ENCODE measurements at regions not wholly inside any gene's neighbourhood (a gene's known extent, or its start where the extent isn't known, plus 50 kb on each side); places are given as distances from the start of the nearest gene placed in this dataset.

GRCh38 chr2:33791625-33792024 lies 192.5 kb upstream of the FAM98A start:
- DNase-seq = no peak

- no peak for DNase-seq
Observed at GRCh38 chr2:33788044-33788443, 188.9 kb upstream of the FAM98A start.

- no peak for DNase-seq
Observed at GRCh38 chr2:33786881-33787280, 187.8 kb upstream of the FAM98A start.

GRCh38 chr2:33785201-33786106 lies 186.4 kb upstream of the FAM98A start:
- no peak for DNase-seq

- DNase-seq = no peak
Observed at GRCh38 chr2:33784488-33784887, 185.4 kb upstream of the FAM98A start.

- DNase-seq = no peak
Observed at GRCh38 chr2:33782395-33783230, 183.5 kb upstream of the FAM98A start.

GRCh38 chr2:33777786-33778185 lies 178.7 kb upstream of the FAM98A start:
- no peak for DNase-seq

- DNase-seq = no peak
Observed at GRCh38 chr2:33775306-33775705, 176.2 kb upstream of the FAM98A start.

- no peak for DNase-seq
Observed at GRCh38 chr2:33770023-33770422, 170.9 kb upstream of the FAM98A start.

- no peak for DNase-seq
Observed at GRCh38 chr2:33766175-33766574, 167.1 kb upstream of the FAM98A start.

GRCh38 chr2:33765122-33765521 lies 166.0 kb upstream of the FAM98A start:
- DNase-seq = no peak

- DNase-seq = no peak
Observed at GRCh38 chr2:33764551-33764950, 165.5 kb upstream of the FAM98A start.

GRCh38 chr2:33763671-33764310 lies 164.7 kb upstream of the FAM98A start:
- no peak for DNase-seq

GRCh38 chr2:33762636-33763035 lies 163.5 kb upstream of the FAM98A start:
- DNase-seq = no peak

GRCh38 chr2:33746208-33746800 lies 147.2 kb upstream of the FAM98A start:
- DNase-seq = no peak

- no peak for DNase-seq
Observed at GRCh38 chr2:33735096-33735495, 136.0 kb upstream of the FAM98A start.

- DNase-seq = no peak
Observed at GRCh38 chr2:33730804-33731203, 131.7 kb upstream of the FAM98A start.

- DNase-seq = no peak
Observed at GRCh38 chr2:33730193-33730592, 131.1 kb upstream of the FAM98A start.

GRCh38 chr2:33729353-33729752 lies 130.3 kb upstream of the FAM98A start:
- DNase-seq = no peak

- no peak for DNase-seq
Observed at GRCh38 chr2:33728106-33728505, 129.0 kb upstream of the FAM98A start.

- DNase-seq = no peak
Observed at GRCh38 chr2:33727361-33728032, 128.4 kb upstream of the FAM98A start.

- DNase-seq = no peak
Observed at GRCh38 chr2:33726415-33726814, 127.3 kb upstream of the FAM98A start.

All from right hindlimb (tissue), 1 donor.